GM18907 (cell line): ENCODE measurements at regions not wholly inside any gene's neighbourhood (a gene's known extent, or its start where the extent isn't known, plus 50 kb on each side); places are given as distances from the start of the nearest gene placed in this dataset.
"Not testable (repeated sequence)": the region's sequence is repeated elsewhere in the genome, so short reads cannot be mapped to it uniquely, and the experiment has no call there.

Experiments
- ATAC-seq: cut with Tn5 transposase; IDR thresholded peaks from one replicate; pipeline ENCODE4 v1.9.1; 2021; ENCODE audit warnings: mild to moderate bottlenecking, moderate library complexity; ENCODE audit not compliant: unreplicated experiment

DNA sequence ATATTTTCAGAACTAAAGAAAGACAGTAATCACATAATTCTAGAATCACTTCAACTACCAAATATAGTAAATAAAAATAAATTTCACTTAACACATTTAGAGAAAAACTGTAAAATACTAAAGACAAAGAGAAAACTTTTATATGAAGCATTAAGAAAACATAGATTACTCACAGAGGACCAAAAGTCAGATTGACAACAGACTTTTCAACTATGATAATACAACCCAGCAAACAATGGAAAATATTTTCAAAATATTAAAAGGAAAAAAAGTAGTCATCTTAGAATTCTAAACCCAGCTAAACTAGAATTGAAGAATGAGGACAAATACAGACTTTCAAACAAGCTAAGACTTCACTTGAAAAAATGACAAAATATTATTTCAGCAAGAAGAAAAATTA is 164.8 kb upstream of the ARID1B start:
- ATAC-seq = no peak

- ATAC-seq = no peak
These were observed 175.2 kb upstream of the ARID1B start for GRCh38 chr6:156602066-156602385.

- ATAC-seq = no peak
These were observed 175.8 kb upstream of the ARID1B start for GRCh38 chr6:156601152-156602065.

- ATAC-seq = no peak
These were observed 176.5 kb upstream of the ARID1B start for GRCh38 chr6:156600678-156601077.

GRCh38 chr6:156599978-156600590 is 177.1 kb upstream of the ARID1B start:
- ATAC-seq = no peak

DNA sequence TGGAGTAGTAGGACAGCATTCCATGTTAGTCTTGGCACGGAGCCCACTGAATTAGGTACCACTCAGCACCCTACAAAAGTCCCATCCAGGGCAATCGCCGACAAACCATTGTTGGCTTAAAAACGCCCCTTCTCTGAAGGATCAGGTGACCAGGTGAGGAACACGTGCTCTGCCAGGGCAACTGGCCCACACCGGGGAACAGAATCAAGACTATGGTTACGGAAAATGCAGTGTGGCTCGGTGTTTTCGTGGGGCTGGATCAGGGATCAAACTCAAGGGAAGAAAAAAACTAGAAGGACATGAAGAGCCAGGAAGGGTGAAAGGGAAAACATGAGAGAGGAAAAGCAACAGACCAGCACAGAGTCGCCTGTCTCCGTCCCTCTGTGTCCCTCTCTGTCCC is 177.8 kb upstream of the ARID1B start:
- ATAC-seq = no peak

- ATAC-seq = no peak
These were observed 178.4 kb upstream of the ARID1B start for GRCh38 chr6:156598855-156599180.

- ATAC-seq = no peak
These were observed 178.9 kb upstream of the ARID1B start for GRCh38 chr6:156598071-156598854.

DNA sequence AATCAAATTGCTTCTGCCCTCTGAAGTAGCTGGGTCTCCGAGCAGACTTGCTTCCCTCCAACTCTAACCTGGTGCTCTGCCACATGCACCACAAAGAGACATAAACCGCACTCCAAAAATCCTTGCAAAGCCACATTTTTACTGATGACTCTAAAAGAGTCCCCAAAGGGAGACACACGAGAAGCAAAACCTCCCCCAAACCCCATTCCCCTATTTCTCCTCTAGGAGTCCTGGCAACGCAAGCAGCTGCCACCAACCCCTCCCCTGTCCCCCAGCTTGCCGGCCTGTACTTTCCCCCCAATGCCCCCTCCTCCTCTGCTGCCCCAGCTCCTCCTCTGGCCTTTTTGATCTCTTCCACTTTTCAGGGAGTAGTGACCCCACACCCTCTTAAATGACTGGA is 180.1 kb upstream of the ARID1B start:
- no peak for ATAC-seq

- ATAC-seq = no peak
These were observed 181.7 kb upstream of the ARID1B start for GRCh38 chr6:156595476-156595875.

- ATAC-seq = no peak
These were observed 183.3 kb upstream of the ARID1B start for GRCh38 chr6:156593893-156594292.

GRCh38 chr6:156593127-156593526 is 184.1 kb upstream of the ARID1B start:
- no peak for ATAC-seq

DNA sequence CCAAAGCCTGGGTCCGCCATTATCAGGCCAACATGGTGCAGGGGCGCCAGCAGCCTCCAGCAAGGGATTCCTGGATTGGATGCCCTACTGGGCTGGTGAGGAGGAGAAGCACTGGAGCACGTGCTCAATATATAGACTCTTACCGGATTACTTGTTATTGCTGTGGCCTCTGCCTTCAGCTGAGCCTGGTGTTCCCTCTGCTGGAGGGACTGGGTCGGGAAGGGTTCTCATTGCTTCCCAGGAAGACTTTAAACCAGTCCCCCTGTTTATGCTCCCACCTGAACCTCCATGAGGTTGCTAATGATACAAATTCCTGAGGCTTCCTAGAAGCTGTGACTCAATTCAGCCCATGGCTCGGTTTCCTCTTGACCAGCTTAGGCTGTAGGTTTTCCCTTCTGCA is 186.7 kb upstream of the ARID1B start:
- ATAC-seq = no peak

DNA sequence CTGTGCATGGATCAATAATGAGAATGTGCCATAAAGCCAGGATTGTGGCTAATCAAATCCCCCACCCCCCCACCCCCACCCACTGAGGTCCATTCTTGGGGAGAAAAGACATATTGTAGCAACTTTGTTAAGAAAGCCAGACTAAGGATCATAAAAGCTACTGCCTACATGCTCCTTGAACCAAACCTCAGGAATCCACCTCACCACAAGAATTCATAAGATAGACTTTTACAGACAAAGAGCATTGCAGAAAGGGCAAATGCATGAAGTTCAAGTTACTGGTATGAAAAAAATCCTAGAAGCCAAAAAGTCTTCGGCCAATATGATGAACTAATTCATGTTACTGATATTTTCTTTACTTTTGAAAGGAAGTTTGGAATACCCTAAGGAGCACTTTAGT is 187.9 kb upstream of the ARID1B start:
- no peak for ATAC-seq

- ATAC-seq = no peak
These were observed 189.4 kb upstream of the ARID1B start for GRCh38 chr6:156587751-156588301.

DNA sequence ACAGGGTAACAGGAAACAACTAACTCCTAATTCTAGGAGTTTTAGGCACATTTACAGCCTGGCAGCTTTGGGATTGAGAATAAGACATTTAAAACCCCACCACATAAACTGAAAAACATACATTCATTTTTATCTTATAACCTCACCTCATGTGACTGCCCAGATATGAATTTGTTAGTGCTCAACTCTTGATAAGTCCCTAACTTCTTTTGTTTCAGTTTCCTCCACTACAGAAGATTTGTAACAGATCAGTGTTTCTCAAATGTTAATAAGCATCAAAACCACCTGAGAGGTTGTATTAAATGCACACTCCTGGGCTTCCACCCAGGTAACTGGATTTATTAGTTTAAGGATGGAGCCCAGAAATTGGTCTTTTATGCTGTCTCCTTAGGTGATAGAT is 190.1 kb upstream of the ARID1B start:
- ATAC-seq = no peak

DNA sequence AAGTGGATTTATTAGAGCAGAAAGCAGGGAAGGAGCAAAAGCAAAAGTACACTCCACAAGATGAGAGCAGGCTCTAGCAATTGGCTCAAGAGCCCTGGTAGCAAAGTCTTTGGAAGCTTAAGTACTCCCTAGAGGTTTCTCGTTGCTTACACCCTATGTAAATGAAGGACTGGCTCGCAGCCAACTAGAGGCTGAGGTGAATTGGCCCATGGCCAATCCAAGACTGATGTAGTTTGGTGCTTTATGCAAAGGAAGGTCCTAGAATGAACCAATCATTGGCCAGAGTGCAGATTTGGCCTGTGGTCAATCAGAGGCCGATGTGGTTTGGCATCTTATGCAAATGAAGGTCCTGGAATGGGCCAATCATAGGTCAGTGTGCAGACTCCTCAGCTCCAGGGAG is 191.3 kb upstream of the ARID1B start:
- ATAC-seq = no peak

DNA sequence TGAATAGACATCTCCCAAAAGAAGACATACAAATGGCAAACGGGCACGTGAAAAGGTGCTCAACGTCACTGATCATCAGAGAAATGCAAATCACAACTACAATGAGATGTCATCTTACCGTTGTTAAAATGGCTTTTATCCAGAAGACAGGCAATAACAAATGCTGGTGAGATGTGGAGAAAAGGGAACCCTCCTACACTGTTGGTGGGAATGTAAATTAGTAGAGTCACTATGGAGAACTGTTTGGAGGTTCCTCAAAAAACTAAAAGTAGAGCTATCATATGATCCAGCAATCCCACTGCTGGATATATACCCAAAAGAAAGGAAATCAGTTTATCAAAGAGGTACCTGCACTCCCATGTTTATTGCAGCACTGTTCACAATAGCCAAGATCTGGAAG is 193.1 kb upstream of the ARID1B start:
- not testable (repeated sequence) for ATAC-seq

- no peak for ATAC-seq
These were observed 194.1 kb upstream of the ARID1B start for GRCh38 chr6:156583083-156583482.

DNA sequence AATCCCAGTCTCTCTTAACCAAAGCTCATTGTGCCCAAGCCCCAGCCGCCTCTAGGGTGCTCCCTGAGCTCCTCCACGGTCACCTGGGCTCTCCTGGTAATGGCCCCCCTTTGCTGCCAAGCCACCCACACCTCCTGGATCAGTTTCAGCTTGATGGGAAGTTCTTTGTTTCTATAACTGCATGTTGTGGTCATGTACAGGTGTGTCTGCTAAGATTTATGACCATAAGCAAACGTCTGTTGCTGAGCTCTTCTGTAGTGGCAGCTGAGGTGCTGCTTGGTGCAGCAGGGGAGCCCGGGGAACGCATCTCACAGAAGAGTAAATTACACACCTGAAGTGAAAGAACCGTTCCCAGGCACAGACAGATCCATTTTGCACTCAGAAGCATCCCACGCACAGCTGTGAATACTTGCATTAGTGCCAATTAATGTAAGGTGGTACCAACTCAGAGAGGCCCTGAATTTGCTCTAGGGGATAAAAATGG is 194.6 kb upstream of the ARID1B start:
- ATAC-seq = no peak

DNA sequence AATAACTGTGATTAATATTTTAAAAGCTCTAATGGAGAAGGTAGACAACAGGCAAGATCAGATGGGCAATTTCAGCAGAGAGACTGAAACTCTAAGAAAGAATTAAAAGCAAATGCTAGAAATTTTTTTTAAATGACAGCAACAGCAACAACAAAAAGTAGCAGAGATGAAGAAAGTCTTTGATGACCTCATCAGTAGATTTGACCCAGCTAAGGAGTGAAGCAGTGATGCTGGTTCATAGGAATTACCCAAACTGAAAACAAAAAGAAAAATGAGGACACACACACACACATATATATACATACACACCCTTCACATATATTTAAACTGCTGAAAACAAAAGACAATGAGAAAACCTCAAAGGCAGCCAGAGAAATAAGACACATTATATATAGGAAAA is 197.6 kb upstream of the ARID1B start:
- ATAC-seq = no peak

DNA sequence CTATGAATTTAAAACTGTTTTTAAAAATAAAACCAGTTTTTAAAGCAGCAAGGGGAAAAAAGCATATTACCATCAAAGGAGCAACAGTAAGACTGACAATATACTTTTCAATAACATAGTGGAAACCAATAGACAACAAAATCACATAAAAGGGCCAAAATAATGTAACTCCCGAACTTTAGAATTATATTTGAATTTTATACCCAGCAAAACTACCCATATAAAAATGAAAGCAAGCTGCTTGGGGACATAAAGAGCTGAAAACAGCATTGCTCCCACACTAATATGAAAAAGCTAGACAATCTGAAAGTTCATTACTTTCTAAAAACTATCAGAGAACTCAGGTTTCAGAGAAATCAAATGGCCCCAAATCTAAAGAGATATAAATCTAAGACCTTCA is 199.4 kb upstream of the ARID1B start:
- ATAC-seq = no peak
